Panc1 (cell line): ENCODE measurements at regions not wholly inside any gene's neighbourhood (a gene's known extent, or its start where the extent isn't known, plus 50 kb on each side); places are given as distances from the start of the nearest gene placed in this dataset.

ENCODE experiments used
- POLR2AphosphoS5 ChIP-seq: IDR thresholded peaks from 2 replicates; pipeline ENCODE4 v1.6.1; 2012; ENCODE audit warnings: mild to moderate bottlenecking, low read depth, low read length, moderate library complexity
- TF ChIP-seq, protein P1 (sequence below): fragments of 450-650 bp; IDR thresholded peaks from 2 replicates; pipeline ENCODE4 v1.5.1; 2017; ENCODE audit warnings: mild to moderate bottlenecking

DNA sequence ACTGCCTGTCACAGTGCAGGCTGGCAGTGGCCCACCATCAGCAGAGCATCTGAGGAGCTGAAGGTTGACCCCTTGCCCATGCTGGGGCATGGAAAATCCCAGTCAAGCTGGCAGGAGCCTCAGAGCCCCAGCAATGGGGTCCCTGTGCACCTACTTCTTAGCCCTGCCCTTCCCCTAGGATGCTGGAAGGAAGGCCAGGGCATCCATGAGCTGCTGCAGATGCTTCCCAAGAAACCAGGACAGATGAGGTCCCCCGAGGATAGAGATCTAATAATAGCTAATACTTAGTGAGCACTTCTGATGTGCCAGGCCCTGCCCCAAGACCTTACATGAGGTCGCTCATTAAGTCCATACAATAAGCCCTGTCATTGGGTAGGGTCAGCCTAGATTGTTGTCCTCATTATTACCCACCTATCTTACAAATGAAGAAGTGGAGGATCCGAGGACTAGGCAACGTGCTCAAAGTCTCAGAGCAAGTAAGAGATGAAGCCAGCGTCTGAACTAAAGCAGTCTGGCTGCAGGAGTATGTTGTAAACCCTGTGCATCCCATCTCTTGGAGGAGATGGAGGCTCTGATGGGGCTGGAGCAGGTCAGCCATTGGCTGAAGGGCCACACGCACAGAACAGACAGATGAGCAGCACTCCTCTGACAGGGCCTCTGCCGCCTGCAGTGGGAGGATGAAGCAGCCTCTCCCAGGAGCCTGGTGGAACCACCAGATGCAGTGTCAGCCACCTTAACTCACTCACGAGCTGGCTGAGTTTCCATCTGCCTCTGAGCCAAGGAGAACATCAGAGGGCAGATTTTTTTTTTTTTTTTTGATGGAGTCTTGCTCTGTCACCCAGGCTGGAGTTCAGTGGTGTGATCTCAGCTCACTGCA, 175.4 kb downstream of the WSCD1 start:
- TF ChIP-seq, protein P1, sequence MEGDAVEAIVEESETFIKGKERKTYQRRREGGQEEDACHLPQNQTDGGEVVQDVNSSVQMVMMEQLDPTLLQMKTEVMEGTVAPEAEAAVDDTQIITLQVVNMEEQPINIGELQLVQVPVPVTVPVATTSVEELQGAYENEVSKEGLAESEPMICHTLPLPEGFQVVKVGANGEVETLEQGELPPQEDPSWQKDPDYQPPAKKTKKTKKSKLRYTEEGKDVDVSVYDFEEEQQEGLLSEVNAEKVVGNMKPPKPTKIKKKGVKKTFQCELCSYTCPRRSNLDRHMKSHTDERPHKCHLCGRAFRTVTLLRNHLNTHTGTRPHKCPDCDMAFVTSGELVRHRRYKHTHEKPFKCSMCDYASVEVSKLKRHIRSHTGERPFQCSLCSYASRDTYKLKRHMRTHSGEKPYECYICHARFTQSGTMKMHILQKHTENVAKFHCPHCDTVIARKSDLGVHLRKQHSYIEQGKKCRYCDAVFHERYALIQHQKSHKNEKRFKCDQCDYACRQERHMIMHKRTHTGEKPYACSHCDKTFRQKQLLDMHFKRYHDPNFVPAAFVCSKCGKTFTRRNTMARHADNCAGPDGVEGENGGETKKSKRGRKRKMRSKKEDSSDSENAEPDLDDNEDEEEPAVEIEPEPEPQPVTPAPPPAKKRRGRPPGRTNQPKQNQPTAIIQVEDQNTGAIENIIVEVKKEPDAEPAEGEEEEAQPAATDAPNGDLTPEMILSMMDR = no peak
- TF ChIP-seq POLR2AphosphoS5 = no peak
